Left ventricle myocardium inferior (tissue), 1 donor: ENCODE measurements at regions not wholly inside any gene's neighbourhood (a gene's known extent, or its start where the extent isn't known, plus 50 kb on each side); places are given as distances from the start of the nearest gene placed in this dataset.
"Not testable (repeated sequence)": the region's sequence is repeated elsewhere in the genome, so short reads cannot be mapped to it uniquely, and the experiment has no call there.

Source experiments
- DNase-seq: peaks from one replicate; pipeline ENCODE4 v3.0.0-alpha.2; 2020
- H3K27ac ChIP-seq: fragments of 200-600 bp; replicated peaks from 2 replicates; pipeline ENCODE4 v1.8.0; 2021
- H3K27me3 ChIP-seq: fragments of 200-600 bp; 2 replicates; pipeline ENCODE4 v1.8.0; 2021; ENCODE audit warnings: low read depth
- H3K36me3 ChIP-seq: fragments of 200-600 bp; 2 replicates; pipeline ENCODE4 v1.8.0; 2021
- H3K4me1 ChIP-seq: fragments of 200-600 bp; 2 replicates; pipeline ENCODE4 v1.8.0; 2021
- H3K4me3 ChIP-seq: fragments of 200-600 bp; 2 replicates; pipeline ENCODE4 v1.8.0; 2021; ENCODE audit warnings: mild to moderate bottlenecking, moderate library complexity
- H3K9me3 ChIP-seq: fragments of 200-600 bp; replicated peaks from 2 replicates; pipeline ENCODE4 v1.8.0; 2021
- intact Hi-C: fragments of 100-400 bp; cut with micrococcal nuclease; formaldehyde crosslinking; loops from one replicate; pipeline ENCODE4 v1.11.0; 2022
- TF ChIP-seq, protein P1 (sequence below): fragments of 200-600 bp; IDR thresholded peaks from 2 replicates; pipeline ENCODE4 v1.8.0; 2021; ENCODE audit warnings: antibody characterized with exemption, mild to moderate bottlenecking, borderline replicate concordance
- donor health status: DM: no; HTN: yes; CAD: no; lungs with severe emphysema.

- Histone ChIP-seq H3K27ac (no peak overlapping the region), H3K4me1 (no peaks in the 10 kb centered on the region), H3K27me3 (no peaks in the 10 kb centered on the region), H3K9me3 (peaks cover 25% of the 10 kb centered on the region), H3K36me3 (no peaks in the 10 kb centered on the region), H3K4me3 (no peak overlapping the region)
- no peak for DNase-seq
- TF ChIP-seq, protein P1, sequence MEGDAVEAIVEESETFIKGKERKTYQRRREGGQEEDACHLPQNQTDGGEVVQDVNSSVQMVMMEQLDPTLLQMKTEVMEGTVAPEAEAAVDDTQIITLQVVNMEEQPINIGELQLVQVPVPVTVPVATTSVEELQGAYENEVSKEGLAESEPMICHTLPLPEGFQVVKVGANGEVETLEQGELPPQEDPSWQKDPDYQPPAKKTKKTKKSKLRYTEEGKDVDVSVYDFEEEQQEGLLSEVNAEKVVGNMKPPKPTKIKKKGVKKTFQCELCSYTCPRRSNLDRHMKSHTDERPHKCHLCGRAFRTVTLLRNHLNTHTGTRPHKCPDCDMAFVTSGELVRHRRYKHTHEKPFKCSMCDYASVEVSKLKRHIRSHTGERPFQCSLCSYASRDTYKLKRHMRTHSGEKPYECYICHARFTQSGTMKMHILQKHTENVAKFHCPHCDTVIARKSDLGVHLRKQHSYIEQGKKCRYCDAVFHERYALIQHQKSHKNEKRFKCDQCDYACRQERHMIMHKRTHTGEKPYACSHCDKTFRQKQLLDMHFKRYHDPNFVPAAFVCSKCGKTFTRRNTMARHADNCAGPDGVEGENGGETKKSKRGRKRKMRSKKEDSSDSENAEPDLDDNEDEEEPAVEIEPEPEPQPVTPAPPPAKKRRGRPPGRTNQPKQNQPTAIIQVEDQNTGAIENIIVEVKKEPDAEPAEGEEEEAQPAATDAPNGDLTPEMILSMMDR: no peak
- intact Hi-C loops: no loop called here
Measured at GRCh38 chr3:181930105-181930504, 218.4 kb downstream of the SOX2 start.

- Histone ChIP-seq H3K27me3 (no peaks in the 10 kb centered on the region), H3K9me3 (peaks cover 18% of the 10 kb centered on the region), H3K36me3 (no peaks in the 10 kb centered on the region), H3K4me3 (no peak overlapping the region), H3K27ac (no peak overlapping the region), H3K4me1 (no peaks in the 10 kb centered on the region)
- DNase-seq: no peak
- intact Hi-C loops: no loop called here
- TF ChIP-seq, protein P1: no peak
Measured at GRCh38 chr3:181932039-181932438, 220.3 kb downstream of the SOX2 start.

DNA sequence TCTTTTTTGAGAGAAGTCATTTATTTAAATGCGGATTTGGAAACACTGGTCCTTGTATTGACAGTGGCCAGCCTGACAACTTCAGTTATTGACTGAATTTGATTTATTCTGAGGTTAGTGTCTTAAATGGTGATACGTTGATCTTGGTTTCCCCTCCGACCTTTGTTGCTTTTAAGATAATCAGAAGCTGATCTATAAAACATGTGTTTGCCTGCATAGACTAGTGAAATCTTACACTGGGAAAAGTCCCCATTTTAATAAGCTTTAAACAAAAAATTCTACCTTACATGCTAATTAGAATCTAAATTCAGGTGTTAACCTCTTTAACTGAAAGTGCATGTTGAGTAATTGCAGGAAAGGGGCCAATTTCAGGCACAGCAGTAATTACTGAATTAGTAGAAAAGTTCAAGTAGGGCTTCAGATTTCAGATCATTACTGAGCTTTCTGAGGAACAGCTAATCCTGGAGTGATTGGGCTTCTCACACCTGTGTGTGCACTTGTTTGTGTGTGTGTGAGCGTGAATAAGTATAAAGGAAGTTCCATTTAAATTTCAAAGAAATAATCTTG is 221.4 kb downstream of the SOX2 start:
- Histone ChIP-seq H3K9me3 (peaks cover 12% of the 10 kb centered on the region), H3K4me1 (no peaks in the 10 kb centered on the region), H3K4me3 (no peak overlapping the region), H3K27ac (no peak overlapping the region), H3K36me3 (no peaks in the 10 kb centered on the region), H3K27me3 (no peaks in the 10 kb centered on the region)
- DNase-seq: no peak
- intact Hi-C loops: no loop called here
- TF ChIP-seq, protein P1: no peak

DNA sequence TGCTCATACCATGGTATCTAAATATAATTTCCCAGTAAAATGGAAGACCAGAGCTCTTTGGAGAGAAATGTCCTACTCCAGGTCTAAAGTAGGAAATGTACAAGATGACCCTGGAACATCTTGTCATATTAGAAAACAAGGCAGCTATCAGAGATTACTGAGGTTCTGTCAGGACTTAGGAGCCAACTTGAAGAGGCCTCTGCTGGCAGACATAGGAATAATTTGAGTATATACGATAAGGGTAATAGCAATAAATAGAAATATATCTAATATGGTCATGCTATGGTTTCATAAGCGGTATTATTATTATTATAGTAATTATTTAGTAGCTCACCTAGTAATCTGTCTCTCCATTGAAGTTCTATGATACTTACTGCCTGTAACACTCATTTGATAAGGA is 224.2 kb downstream of the SOX2 start:
- intact Hi-C loops: no loop called here
- Histone ChIP-seq H3K4me1 (no peaks in the 10 kb centered on the region), H3K27me3 (peaks cover 6% of the 10 kb centered on the region), H3K4me3 (no peak overlapping the region), H3K27ac (no peak overlapping the region), H3K9me3 (peaks cover 7% of the 10 kb centered on the region), H3K36me3 (no peaks in the 10 kb centered on the region)
- DNase-seq: no peak
- TF ChIP-seq, protein P1: no peak

DNA sequence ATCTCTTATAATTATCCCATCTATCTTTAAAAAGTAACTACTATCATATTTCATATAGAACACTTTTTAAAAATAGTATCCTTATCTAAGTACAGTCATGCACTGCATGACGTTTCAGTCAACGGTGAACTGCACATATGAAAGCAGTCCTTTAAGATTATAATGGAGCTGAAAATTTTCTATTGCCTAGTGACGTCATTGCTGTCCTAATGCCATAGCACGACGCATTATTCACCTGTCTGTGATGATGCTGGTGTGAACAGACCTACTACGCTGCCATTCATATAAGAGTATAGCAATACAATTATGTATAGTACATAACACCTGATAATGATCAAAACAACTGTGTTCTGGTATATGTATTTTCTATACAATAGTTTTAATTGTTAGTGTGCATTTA is 225.0 kb downstream of the SOX2 start:
- Histone ChIP-seq H3K36me3 (no peaks in the 10 kb centered on the region), H3K27me3 (peaks cover 6% of the 10 kb centered on the region), H3K9me3 (peaks cover 7% of the 10 kb centered on the region), H3K4me1 (no peaks in the 10 kb centered on the region), H3K4me3 (no peak overlapping the region), H3K27ac (no peak overlapping the region)
- TF ChIP-seq, protein P1: no peak
- intact Hi-C loops: no loop called here
- no peak for DNase-seq

- DNase-seq, H3K9me3 ChIP-seq, H3K4me3 ChIP-seq, H3K27me3 ChIP-seq, H3K36me3 ChIP-seq, H3K4me1 ChIP-seq, intact Hi-C loops, H3K27ac ChIP-seq: not testable (repeated sequence)
Measured at GRCh38 chr3:181938580-181938979, 226.9 kb downstream of the SOX2 start.
